ENCODE measurements at regions not wholly inside any gene's neighbourhood (a gene's known extent, or its start where the extent isn't known, plus 50 kb on each side); places are given as distances from the start of the nearest gene placed in this dataset.
"Not testable (repeated sequence)": the region's sequence is repeated elsewhere in the genome, so short reads cannot be mapped to it uniquely, and the experiment has no call there.

GRCh38 chr5:18800293-18801025 lies 1166.2 kb downstream of the TAF11L14 start:
- H2AFZ ChIP-seq (ENCODE audit: low read depth, low read length): no peak overlapping the region
- TF ChIP-seq EZH2 (IDR thresholded peaks at IDR 0.05; ENCODE audit: borderline replicate concordance, low read depth, low read length, severe bottlenecking) (no peak), CTCF (IDR thresholded peaks at IDR 0.05; ENCODE audit: borderline replicate concordance, extremely low read depth, low read length, poor library complexity, severe bottlenecking) (no peak)
- H3K27ac ChIP-seq (ENCODE audit: low read length): no peak overlapping the region
- H3K36me3 ChIP-seq (ENCODE audit: insufficient read depth, low read length): no peaks in the 10 kb centered on the region
- no peaks in the 10 kb centered on the region for H3K79me2 ChIP-seq (ENCODE audit: insufficient read depth, low read length)
- H3K9me3 ChIP-seq (ENCODE audit: insufficient read depth, low read length, severe bottlenecking): no peaks in the 10 kb centered on the region
- H4K20me1 ChIP-seq (ENCODE audit: insufficient read depth, low read length): no peaks in the 10 kb centered on the region
- H3K4me2 ChIP-seq (ENCODE audit: insufficient read depth, low read length): no peak overlapping the region
- H3K27me3 ChIP-seq (ENCODE audit: insufficient read depth, low read length, poor library complexity): no peaks in the 10 kb centered on the region
- DNase-seq (no peak), ATAC-seq (ENCODE audit: insufficient read depth, low read depth) (no peak)
- no peaks in the 10 kb centered on the region for H3K4me1 ChIP-seq (ENCODE audit: insufficient read depth, low read length)
- no peak overlapping the region for H3K4me3 ChIP-seq (ENCODE audit: low read depth in 1 of 2, low read length in 2 of 2)
- no peak overlapping the region for H3K9ac ChIP-seq (ENCODE audit: low read depth, low read length)

- not testable (repeated sequence) for H3K4me2 ChIP-seq (ENCODE audit: insufficient read depth, low read length); H3K36me3 ChIP-seq (ENCODE audit: insufficient read depth, low read length); ATAC-seq (ENCODE audit: insufficient read depth, low read depth); H3K4me1 ChIP-seq (ENCODE audit: insufficient read depth, low read length); H3K9me3 ChIP-seq (ENCODE audit: insufficient read depth, low read length, severe bottlenecking); H3K4me3 ChIP-seq (ENCODE audit: low read depth in 1 of 2, low read length in 2 of 2); H3K79me2 ChIP-seq (ENCODE audit: insufficient read depth, low read length); DNase-seq; H3K27ac ChIP-seq (ENCODE audit: low read length); H4K20me1 ChIP-seq (ENCODE audit: insufficient read depth, low read length); H3K9ac ChIP-seq (ENCODE audit: low read depth, low read length); H2AFZ ChIP-seq (ENCODE audit: low read depth, low read length); H3K27me3 ChIP-seq (ENCODE audit: insufficient read depth, low read length, poor library complexity)
These were observed 1167.2 kb downstream of the TAF11L14 start for GRCh38 chr5:18801413-18801812.

DNA sequence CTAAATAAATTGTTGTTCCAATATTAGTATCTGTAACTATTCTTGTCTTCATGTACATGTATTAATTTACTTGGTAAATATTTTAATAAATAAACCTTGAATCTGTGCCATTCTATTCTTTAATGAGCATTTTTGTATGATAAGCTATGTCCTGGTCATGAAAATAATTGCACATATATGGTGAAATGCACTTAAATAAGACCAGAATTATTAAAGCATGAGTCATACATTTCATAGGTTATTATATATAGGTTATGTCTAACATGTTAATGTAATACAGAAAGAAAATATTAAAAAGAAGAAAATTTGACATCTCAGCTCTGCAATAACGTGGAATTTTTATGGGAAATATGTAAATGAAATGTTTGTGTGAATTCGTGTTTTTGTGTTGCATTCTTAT lies 1168.1 kb downstream of the TAF11L14 start:
- Histone ChIP-seq H4K20me1 (ENCODE audit: insufficient read depth, low read length) (no peaks in the 10 kb centered on the region), H3K36me3 (ENCODE audit: insufficient read depth, low read length) (no peaks in the 10 kb centered on the region), H3K79me2 (ENCODE audit: insufficient read depth, low read length) (no peaks in the 10 kb centered on the region), H3K4me3 (ENCODE audit: low read depth in 1 of 2, low read length in 2 of 2) (no peak overlapping the region), H2AFZ (ENCODE audit: low read depth, low read length) (no peak overlapping the region), H3K9me3 (ENCODE audit: insufficient read depth, low read length, severe bottlenecking) (no peaks in the 10 kb centered on the region), H3K27me3 (ENCODE audit: insufficient read depth, low read length, poor library complexity) (no peaks in the 10 kb centered on the region), H3K4me1 (ENCODE audit: insufficient read depth, low read length) (no peaks in the 10 kb centered on the region), H3K9ac (ENCODE audit: low read depth, low read length) (no peak overlapping the region), H3K4me2 (ENCODE audit: insufficient read depth, low read length) (no peak overlapping the region), H3K27ac (ENCODE audit: low read length) (no peak overlapping the region)
- ATAC-seq (ENCODE audit: insufficient read depth, low read depth) (no peak), DNase-seq (no peak)
- no peak for TF ChIP-seq CTCF (IDR thresholded peaks at IDR 0.05; ENCODE audit: borderline replicate concordance, extremely low read depth, low read length, poor library complexity, severe bottlenecking)
- no peak for TF ChIP-seq EZH2 (IDR thresholded peaks at IDR 0.05; ENCODE audit: borderline replicate concordance, low read depth, low read length, severe bottlenecking)

- ATAC-seq (ENCODE audit: insufficient read depth, low read depth) (no peak), DNase-seq (no peak)
- Histone ChIP-seq H3K27me3 (ENCODE audit: insufficient read depth, low read length, poor library complexity) (no peaks in the 10 kb centered on the region), H3K27ac (ENCODE audit: low read length) (no peak overlapping the region), H3K9ac (ENCODE audit: low read depth, low read length) (no peak overlapping the region), H4K20me1 (ENCODE audit: insufficient read depth, low read length) (no peaks in the 10 kb centered on the region), H3K9me3 (ENCODE audit: insufficient read depth, low read length, severe bottlenecking) (no peaks in the 10 kb centered on the region), H2AFZ (ENCODE audit: low read depth, low read length) (no peak overlapping the region), H3K4me1 (ENCODE audit: insufficient read depth, low read length) (no peaks in the 10 kb centered on the region), H3K36me3 (ENCODE audit: insufficient read depth, low read length) (no peaks in the 10 kb centered on the region), H3K4me3 (ENCODE audit: low read depth in 1 of 2, low read length in 2 of 2) (no peak overlapping the region), H3K4me2 (ENCODE audit: insufficient read depth, low read length) (no peak overlapping the region), H3K79me2 (ENCODE audit: insufficient read depth, low read length) (no peaks in the 10 kb centered on the region)
- TF ChIP-seq CTCF (IDR thresholded peaks at IDR 0.05; ENCODE audit: borderline replicate concordance, extremely low read depth, low read length, poor library complexity, severe bottlenecking) (no peak), EZH2 (IDR thresholded peaks at IDR 0.05; ENCODE audit: borderline replicate concordance, low read depth, low read length, severe bottlenecking) (no peak)
These were observed 1171.1 kb downstream of the TAF11L14 start for GRCh38 chr5:18805376-18805775.

Measured in DND-41 (cell line).